ENCODE measurements at regions not wholly inside any gene's neighbourhood (a gene's known extent, or its start where the extent isn't known, plus 50 kb on each side); places are given as distances from the start of the nearest gene placed in this dataset.

GRCh38 chr18:29928081-29928480 is 1114.5 kb downstream of the DSC3 start:
- TF ChIP-seq CTCF (IDR thresholded peaks at IDR 0.05) (no peak), POLR2A (IDR thresholded peaks at IDR 0.05) (no peak)

Data from heart left ventricle (tissue), 13 donors.